HepG2 (cell line): ENCODE measurements at regions not wholly inside any gene's neighbourhood (a gene's known extent, or its start where the extent isn't known, plus 50 kb on each side); places are given as distances from the start of the nearest gene placed in this dataset.

Experiments
- ATAC-seq: fragments of 200-7000 bp; cut with Tn5 transposase; 3 replicates; pipeline ENCODE4 v1.9.1; 2020; ENCODE audit warnings: mild to moderate bottlenecking, moderate library complexity
- BruUV-seq: library from RNA; stranded (reverse); fragments of 400-500 nt; replicated peaks from 2 replicates; lab custom pipeline; 2021; lab: Mats Ljungman, UMichigan
- CTCF ChIA-PET: fragments of 300-600 bp; formaldehyde crosslinking; extraction: SDS; loops from one replicate; lab custom pipeline; 2021; ENCODE audit warnings: low total read pairs, inconsistent platforms, low intra/inter-chr PET ratio; lab: Yijun Ruan, JAX
- POLR2A ChIA-PET: fragments of 350-600 bp; sonication (Branson Sonifier 250); formaldehyde crosslinking; loops from one replicate; lab custom pipeline; 2020; ENCODE audit warnings: antibody characterized with exemption, inconsistent platforms; lab: Yijun Ruan, JAX
- DNase-seq: peaks from one replicate; pipeline ENCODE4 v3.0.0-alpha.2; 2015; ENCODE audit warnings: low spot score
- FAIRE-seq: peaks from 3 replicates; lab custom pipeline; 2011; peaks lifted over from hg19 to GRCh38; lab: Jason Lieb, UNC
- H2AFZ ChIP-seq: one replicate; pipeline ENCODE4 v1.6.1; 2011; ENCODE audit warnings: low read length, inconsistent platforms
- H3K27ac ChIP-seq: fragments of 300-600 bp; 3 replicates; pipeline ENCODE4 v1.8.0; 2011; ENCODE audit warnings: mixed run types, mild to moderate bottlenecking, mixed read lengths, low read length, inconsistent platforms; ENCODE audit not compliant: insufficient read depth; ENCODE audit errors: extremely low read length
- H3K27me3 ChIP-seq, 2 experiments: fragments of 200-600 bp in 1 of 2; 2 replicates in 1 of 2; 3 replicates in 1 of 2; pipeline versions ENCODE4 v1.6.0 to v1.8.0; 2011; ENCODE audit warnings: low read length in 2 of 2, mild to moderate bottlenecking in 2 of 2, moderate library complexity in 2 of 2, inconsistent platforms in 1 of 2; ENCODE audit not compliant: insufficient read depth in 2 of 2, control insufficient read depth in 1 of 2
- H3K36me3 ChIP-seq, 2 experiments: fragments of 200-600 bp in 1 of 2; replicated peaks in 1 of 2; 2 replicates in 1 of 2; 3 replicates in 1 of 2; pipeline versions ENCODE4 v1.5.1 to v1.8.0; 2011; ENCODE audit warnings: low read length in 2 of 2, inconsistent platforms in 1 of 2; ENCODE audit not compliant: insufficient read depth in 2 of 2, control insufficient read depth in 1 of 2
- H3K4me1 ChIP-seq: 2 replicates; pipeline ENCODE4 v1.5.1; 2012; ENCODE audit warnings: low read length, inconsistent platforms; ENCODE audit not compliant: insufficient read depth
- H3K4me2 ChIP-seq: 2 replicates; pipeline ENCODE4 v1.6.0; 2011; ENCODE audit warnings: low read depth, low read length, inconsistent platforms
- H3K4me3 ChIP-seq, 3 experiments: fragments of 200-600 bp in 1 of 3; sonication (generic), shearing (Covaris generic) in 1 of 3; replicated peaks in 1 of 3; 2 replicates each; pipeline ENCODE4 v1.5.1; 2011 to 2016; ENCODE audit warnings: low read length in 3 of 3, inconsistent platforms in 2 of 3, low read depth in 2 of 3, mild to moderate bottlenecking in 2 of 3, control low read depth in 1 of 3, mixed read lengths in 1 of 3; ENCODE audit not compliant: insufficient read depth in 1 of 3
- H3K79me2 ChIP-seq: one replicate; pipeline ENCODE4 v1.6.1; 2011; ENCODE audit warnings: low read length, inconsistent platforms; ENCODE audit not compliant: insufficient read depth
- H3K9ac ChIP-seq: 2 replicates; pipeline ENCODE4 v1.6.0; 2011; ENCODE audit warnings: mild to moderate bottlenecking, low read depth, low read length, inconsistent platforms; ENCODE audit not compliant: insufficient read depth
- H3K9me3 ChIP-seq: 2 replicates; pipeline ENCODE4 v1.5.1; 2012; ENCODE audit warnings: mild to moderate bottlenecking, low read length
- H4K20me1 ChIP-seq: 2 replicates; pipeline ENCODE4 v1.6.0; 2011; ENCODE audit warnings: inconsistent platforms, mild to moderate bottlenecking, low read length, moderate library complexity; ENCODE audit not compliant: insufficient read depth
- HES4 ChIP-seq: sonication (generic); formaldehyde crosslinking; IDR thresholded peaks from 2 replicates; pipeline ENCODE4 v1.9.0; 2021; ENCODE audit warnings: mild to moderate bottlenecking, missing genetic modification reagents, borderline replicate concordance
- MTF2 ChIP-seq: sonication (generic); formaldehyde crosslinking; IDR thresholded peaks from 2 replicates; pipeline ENCODE4 v1.5.0; 2020; ENCODE audit warnings: missing genetic modification reagents, borderline replicate concordance
- MXD1 ChIP-seq: sonication (generic); formaldehyde crosslinking; IDR thresholded peaks from 2 replicates; pipeline ENCODE4 v1.4.0; 2020; ENCODE audit warnings: mild to moderate bottlenecking, missing genetic modification reagents
- STAG1 ChIP-seq: sonication (generic); formaldehyde crosslinking; IDR thresholded peaks from 2 replicates; pipeline ENCODE4 v1.4.0; 2020; ENCODE audit warnings: missing genetic modification reagents
- ZNF138 ChIP-seq: sonication (generic); formaldehyde crosslinking; IDR thresholded peaks from 2 replicates; pipeline ENCODE4 v1.5.0; 2020; ENCODE audit warnings: mild to moderate bottlenecking, low read depth, missing genetic modification reagents
- ZNF317 ChIP-seq: sonication (generic); formaldehyde crosslinking; IDR thresholded peaks from 2 replicates; pipeline ENCODE4 v1.5.0; 2020; ENCODE audit warnings: mild to moderate bottlenecking, missing genetic modification reagents
- WGBS: methylation state at CpG from one replicate; pipeline ENCODE4 v1.1.6; 2017; ENCODE audit warnings: low lambda C conversion rate; 5-methylcytosine and 5-hydroxymethylcytosine counted together
- in situ Hi-C: cut with HindIII; loops from 2 replicates; pipeline ENCODE4 v1.10.0; 2017; ENCODE audit warnings: low pct_unique_long_range_greater_than_20kb; ENCODE audit not compliant: extremely low pct_ligation_motif_present
- intact Hi-C: fragments of 100-400 bp; cut with micrococcal nuclease; formaldehyde crosslinking; loops from one replicate; pipeline ENCODE4 v1.10.0; 2022; ENCODE audit not compliant: unreplicated experiment
- TF ChIP-seq, protein P1 (sequence below): sonication (generic); formaldehyde crosslinking; IDR thresholded peaks from 2 replicates; pipeline ENCODE4 v1.5.0; 2020; ENCODE audit warnings: mild to moderate bottlenecking, missing genetic modification reagents, moderate library complexity
- TF ChIP-seq, protein P2 (sequence below): sonication (generic); formaldehyde crosslinking; conservative IDR thresholded peaks from 2 replicates; pipeline ENCODE4 v1.4.0; 2020; ENCODE audit warnings: missing genetic modification reagents
- TF ChIP-seq, protein P3 (sequence below): fragments of 450-650 bp; IDR thresholded peaks from 2 replicates; pipeline ENCODE4 v1.6.1; 2017
- TF ChIP-seq, protein P4 (sequence below): sonication (generic); formaldehyde crosslinking; conservative IDR thresholded peaks from 2 replicates; pipeline ENCODE4 v1.8.0; 2022; ENCODE audit warnings: mild to moderate bottlenecking, moderate library complexity, missing genetic modification reagents

GRCh38 chr9:1337169-1337568 is 287.0 kb downstream of the DMRT2 start:
- H3K4me3 ChIP-seq, result no peak overlapping the region
- in situ Hi-C loops (no loop called here), intact Hi-C loops (no loop called here)
- H3K27me3 ChIP-seq, result no peaks in the 10 kb centered on the region
- CTCF ChIA-PET, result no interaction called here
- H3K9me3 ChIP-seq, result no peaks in the 10 kb centered on the region
- H3K79me2 ChIP-seq, result no peaks in the 10 kb centered on the region
- DNase-seq (no peak), FAIRE-seq (no peak), ATAC-seq (no peak)
- BruUV-seq, result no TSS peak
- H4K20me1 ChIP-seq, result no peaks in the 10 kb centered on the region
- WGBS, result 2% methylated on average over 2 of the region's 2 CpGs
- no peak overlapping the region for H3K4me2 ChIP-seq
- no peak for TF ChIP-seq ZNF138 (CRISPR knock-in tag)
- TF ChIP-seq STAG1, result peak; percentile 31; the same call in 1 of the 2 replicates
- TF ChIP-seq HES4 (CRISPR knock-in tag), result no peak
- TF ChIP-seq, protein P1, sequence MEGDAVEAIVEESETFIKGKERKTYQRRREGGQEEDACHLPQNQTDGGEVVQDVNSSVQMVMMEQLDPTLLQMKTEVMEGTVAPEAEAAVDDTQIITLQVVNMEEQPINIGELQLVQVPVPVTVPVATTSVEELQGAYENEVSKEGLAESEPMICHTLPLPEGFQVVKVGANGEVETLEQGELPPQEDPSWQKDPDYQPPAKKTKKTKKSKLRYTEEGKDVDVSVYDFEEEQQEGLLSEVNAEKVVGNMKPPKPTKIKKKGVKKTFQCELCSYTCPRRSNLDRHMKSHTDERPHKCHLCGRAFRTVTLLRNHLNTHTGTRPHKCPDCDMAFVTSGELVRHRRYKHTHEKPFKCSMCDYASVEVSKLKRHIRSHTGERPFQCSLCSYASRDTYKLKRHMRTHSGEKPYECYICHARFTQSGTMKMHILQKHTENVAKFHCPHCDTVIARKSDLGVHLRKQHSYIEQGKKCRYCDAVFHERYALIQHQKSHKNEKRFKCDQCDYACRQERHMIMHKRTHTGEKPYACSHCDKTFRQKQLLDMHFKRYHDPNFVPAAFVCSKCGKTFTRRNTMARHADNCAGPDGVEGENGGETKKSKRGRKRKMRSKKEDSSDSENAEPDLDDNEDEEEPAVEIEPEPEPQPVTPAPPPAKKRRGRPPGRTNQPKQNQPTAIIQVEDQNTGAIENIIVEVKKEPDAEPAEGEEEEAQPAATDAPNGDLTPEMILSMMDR (CRISPR knock-in tag), result peak; percentile 20
- TF ChIP-seq MXD1 (CRISPR knock-in tag), result no peak
- TF ChIP-seq, protein P2, sequence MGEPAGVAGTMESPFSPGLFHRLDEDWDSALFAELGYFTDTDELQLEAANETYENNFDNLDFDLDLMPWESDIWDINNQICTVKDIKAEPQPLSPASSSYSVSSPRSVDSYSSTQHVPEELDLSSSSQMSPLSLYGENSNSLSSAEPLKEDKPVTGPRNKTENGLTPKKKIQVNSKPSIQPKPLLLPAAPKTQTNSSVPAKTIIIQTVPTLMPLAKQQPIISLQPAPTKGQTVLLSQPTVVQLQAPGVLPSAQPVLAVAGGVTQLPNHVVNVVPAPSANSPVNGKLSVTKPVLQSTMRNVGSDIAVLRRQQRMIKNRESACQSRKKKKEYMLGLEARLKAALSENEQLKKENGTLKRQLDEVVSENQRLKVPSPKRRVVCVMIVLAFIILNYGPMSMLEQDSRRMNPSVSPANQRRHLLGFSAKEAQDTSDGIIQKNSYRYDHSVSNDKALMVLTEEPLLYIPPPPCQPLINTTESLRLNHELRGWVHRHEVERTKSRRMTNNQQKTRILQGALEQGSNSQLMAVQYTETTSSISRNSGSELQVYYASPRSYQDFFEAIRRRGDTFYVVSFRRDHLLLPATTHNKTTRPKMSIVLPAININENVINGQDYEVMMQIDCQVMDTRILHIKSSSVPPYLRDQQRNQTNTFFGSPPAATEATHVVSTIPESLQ (CRISPR knock-in tag), result no peak
- TF ChIP-seq MTF2 (CRISPR knock-in tag), result no peak
- TF ChIP-seq, protein P3, sequence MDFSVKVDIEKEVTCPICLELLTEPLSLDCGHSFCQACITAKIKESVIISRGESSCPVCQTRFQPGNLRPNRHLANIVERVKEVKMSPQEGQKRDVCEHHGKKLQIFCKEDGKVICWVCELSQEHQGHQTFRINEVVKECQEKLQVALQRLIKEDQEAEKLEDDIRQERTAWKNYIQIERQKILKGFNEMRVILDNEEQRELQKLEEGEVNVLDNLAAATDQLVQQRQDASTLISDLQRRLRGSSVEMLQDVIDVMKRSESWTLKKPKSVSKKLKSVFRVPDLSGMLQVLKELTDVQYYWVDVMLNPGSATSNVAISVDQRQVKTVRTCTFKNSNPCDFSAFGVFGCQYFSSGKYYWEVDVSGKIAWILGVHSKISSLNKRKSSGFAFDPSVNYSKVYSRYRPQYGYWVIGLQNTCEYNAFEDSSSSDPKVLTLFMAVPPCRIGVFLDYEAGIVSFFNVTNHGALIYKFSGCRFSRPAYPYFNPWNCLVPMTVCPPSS, result no peak
- TF ChIP-seq ZNF317, result 0 out of 2 replicates have a peak, but pooled peaks have one; percentile 24
- TF ChIP-seq, protein P4, sequence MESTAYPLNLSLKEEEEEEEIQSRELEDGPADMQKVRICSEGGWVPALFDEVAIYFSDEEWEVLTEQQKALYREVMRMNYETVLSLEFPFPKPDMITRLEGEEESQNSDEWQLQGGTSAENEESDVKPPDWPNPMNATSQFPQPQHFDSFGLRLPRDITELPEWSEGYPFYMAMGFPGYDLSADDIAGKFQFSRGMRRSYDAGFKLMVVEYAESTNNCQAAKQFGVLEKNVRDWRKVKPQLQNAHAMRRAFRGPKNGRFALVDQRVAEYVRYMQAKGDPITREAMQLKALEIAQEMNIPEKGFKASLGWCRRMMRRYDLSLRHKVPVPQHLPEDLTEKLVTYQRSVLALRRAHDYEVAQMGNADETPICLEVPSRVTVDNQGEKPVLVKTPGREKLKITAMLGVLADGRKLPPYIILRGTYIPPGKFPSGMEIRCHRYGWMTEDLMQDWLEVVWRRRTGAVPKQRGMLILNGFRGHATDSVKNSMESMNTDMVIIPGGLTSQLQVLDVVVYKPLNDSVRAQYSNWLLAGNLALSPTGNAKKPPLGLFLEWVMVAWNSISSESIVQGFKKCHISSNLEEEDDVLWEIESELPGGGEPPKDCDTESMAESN (CRISPR knock-in tag), result no peak
- H3K9ac ChIP-seq, result no peak overlapping the region
- POLR2A ChIA-PET, result no interaction called here
- no peaks in the 10 kb centered on the region for H3K36me3 ChIP-seq
- H2AFZ ChIP-seq, result no peak overlapping the region
- no peaks in the 10 kb centered on the region for H3K4me1 ChIP-seq
- H3K27ac ChIP-seq, result no peak overlapping the region
